HepG2 (cell line): ENCODE measurements at regions not wholly inside any gene's neighbourhood (a gene's known extent, or its start where the extent isn't known, plus 50 kb on each side); places are given as distances from the start of the nearest gene placed in this dataset.

Source experiments
- CHD4 ChIP-seq: fragments of 200-600 bp; sonication (generic); IDR thresholded peaks from 2 replicates; pipeline ENCODE4 v1.7.0; 2017; ENCODE audit warnings: mild to moderate bottlenecking, low read length, borderline replicate concordance
- CTCF ChIP-seq: sonication (generic); formaldehyde crosslinking; IDR thresholded peaks from 2 replicates; pipeline ENCODE4 v1.5.0; 2020; ENCODE audit warnings: mild to moderate bottlenecking, missing genetic modification reagents, moderate library complexity
- EP300 ChIP-seq, 3 experiments: sonication (generic) in 1 of 3; formaldehyde crosslinking in 1 of 3; IDR thresholded peaks; 2 replicates each; pipeline versions ENCODE4 v1.5.1 to v1.6.1; 2011 to 2020; ENCODE audit warnings: low read depth in 2 of 3, low read length in 2 of 3, borderline replicate concordance in 1 of 3, improper control_type of control experiment in 1 of 3, mild to moderate bottlenecking in 1 of 3, missing genetic modification reagents in 1 of 3, moderate library complexity in 1 of 3
- FOXA1 ChIP-seq, 2 experiments: fragments of 450-650 bp in 1 of 2; sonication (generic) in 1 of 2; formaldehyde crosslinking in 1 of 2; IDR thresholded peaks; 2 replicates each; pipeline versions ENCODE4 v1.4.0 to v1.6.1; 2016 to 2020; ENCODE audit warnings: missing genetic modification reagents in 1 of 2
- FOXK2 ChIP-seq: fragments of 450-650 bp; IDR thresholded peaks from 2 replicates; pipeline ENCODE4 v1.6.1; 2016
- HDAC6 ChIP-seq: fragments of 200-600 bp; sonication (generic); IDR thresholded peaks from 2 replicates; pipeline ENCODE4 v1.7.0; 2017; ENCODE audit warnings: mild to moderate bottlenecking, antibody characterized with exemption, low read length, low read depth
- MAFK ChIP-seq, 2 experiments: IDR thresholded peaks in 1 of 2; conservative IDR thresholded peaks in 1 of 2; 2 replicates each; pipeline ENCODE4 v1.6.1; 2011; ENCODE audit warnings: improper control_type of control experiment in 2 of 2, low read length in 2 of 2
- PAXIP1 ChIP-seq: sonication (generic); formaldehyde crosslinking; conservative IDR thresholded peaks from 2 replicates; pipeline ENCODE4 v1.4.0; 2020; ENCODE audit warnings: mild to moderate bottlenecking, missing genetic modification reagents, moderate library complexity
- POLR2A ChIP-seq, 2 experiments: IDR thresholded peaks; 2 replicates each; pipeline ENCODE4 v1.6.1; 2011; ENCODE audit warnings: low read depth in 2 of 2, low read length in 2 of 2, mild to moderate bottlenecking in 1 of 2, moderate library complexity in 1 of 2; ENCODE audit not compliant: insufficient read depth in 1 of 2
- TBL1XR1 ChIP-seq: fragments of 150-350 bp; IDR thresholded peaks from 2 replicates; pipeline ENCODE4 v1.6.1; 2014; ENCODE audit warnings: borderline replicate concordance, low read length; ENCODE audit not compliant: partially characterized antibody
- ZNF20 ChIP-seq: sonication (generic); formaldehyde crosslinking; IDR thresholded peaks from 2 replicates; pipeline ENCODE4 v1.4.0; 2020; ENCODE audit warnings: mild to moderate bottlenecking, moderate library complexity, missing genetic modification reagents

GRCh38 chr6:156160007-156160794, 617.0 kb upstream of the ARID1B start:
- TF ChIP-seq PAXIP1, result no peak
- TF ChIP-seq CHD4, result no peak
- TF ChIP-seq EP300 (IDR thresholded peaks at IDR 0.05; ENCODE audit: low read depth in 2 of 2, low read length in 2 of 2), result no peak
- TF ChIP-seq EP300 (CRISPR knock-in tag; IDR thresholded peaks at IDR 0.05; ENCODE audit: borderline replicate concordance), result no peak
- no peak for TF ChIP-seq TBL1XR1
- no peak for TF ChIP-seq CTCF
- TF ChIP-seq MAFK (conservative IDR thresholded peaks at IDR 0.05 in 1 of 2, IDR thresholded peaks at IDR 0.05 in 1 of 2; ENCODE audit: low read length in 2 of 2), result no peak
- TF ChIP-seq FOXA1 (IDR thresholded peaks at IDR 0.05), result no peak
- TF ChIP-seq FOXA1 (CRISPR knock-in tag; IDR thresholded peaks at IDR 0.05), result no peak
- TF ChIP-seq HDAC6, result no peak
- no peak for TF ChIP-seq POLR2A (IDR thresholded peaks at IDR 0.05; ENCODE audit: insufficient read depth in 1 of 2, low read depth in 2 of 2, low read length in 2 of 2)
- no peak for TF ChIP-seq ZNF20 (CRISPR knock-in tag)
- TF ChIP-seq FOXK2, result no peak
